ENCODE measurements at regions not wholly inside any gene's neighbourhood (a gene's known extent, or its start where the extent isn't known, plus 50 kb on each side); places are given as distances from the start of the nearest gene placed in this dataset.

- H3K4me1 ChIP-seq, result no peaks in the 10 kb centered on the region
- DNase-seq, result no peak
- ATAC-seq (ENCODE audit: low FRiP score in 2 of 2), result no peak
- WGBS, 2 donors, result 72 to 74% methylated on average over 4 of the region's 4 CpGs
- no peaks in the 10 kb centered on the region for H3K9me3 ChIP-seq
- no peak overlapping the region for H3K27ac ChIP-seq
- no peak overlapping the region for H3K4me3 ChIP-seq
- no peaks in the 10 kb centered on the region for H3K36me3 ChIP-seq
- no peaks in the 10 kb centered on the region for H3K27me3 ChIP-seq
- no peak for TF ChIP-seq POLR2A (IDR thresholded peaks at IDR 0.05)
- TF ChIP-seq EP300 (IDR thresholded peaks at IDR 0.05), result no peak
- no peak for TF ChIP-seq CTCF (IDR thresholded peaks at IDR 0.05)
- TF ChIP-seq POLR2AphosphoS5 (IDR thresholded peaks at IDR 0.05), result no peak
These were observed 509.3 kb upstream of the TENM4 start for GRCh38 chr11:79950172-79950571.

DNA sequence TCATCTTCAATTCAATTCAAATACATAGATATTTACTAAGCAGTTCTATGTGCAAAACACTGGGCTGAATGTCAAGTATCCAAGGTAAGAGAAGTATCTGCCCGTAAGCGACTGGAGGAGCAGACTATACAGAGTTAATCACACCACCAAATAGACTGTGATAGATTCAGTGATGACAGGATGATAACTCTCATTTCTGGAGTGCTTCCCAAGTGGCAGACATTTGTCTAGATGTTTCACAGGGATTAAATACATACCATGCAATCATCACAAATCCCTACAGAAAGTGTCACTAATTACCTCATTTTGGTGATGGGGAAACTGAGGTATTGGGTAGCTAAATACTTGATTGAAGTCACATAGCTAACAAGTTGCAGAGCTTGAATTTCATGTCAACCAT lies 508.7 kb upstream of the TENM4 start:
- Histone ChIP-seq H3K4me1 (no peaks in the 10 kb centered on the region), H3K27ac (no peak overlapping the region), H3K27me3 (no peaks in the 10 kb centered on the region), H3K36me3 (no peaks in the 10 kb centered on the region), H3K4me3 (no peak overlapping the region), H3K9me3 (no peaks in the 10 kb centered on the region)
- TF ChIP-seq EP300 (IDR thresholded peaks at IDR 0.05) (no peak), POLR2A (IDR thresholded peaks at IDR 0.05) (no peak), CTCF (IDR thresholded peaks at IDR 0.05) (no peak), POLR2AphosphoS5 (IDR thresholded peaks at IDR 0.05) (no peak)
- WGBS, 2 donors, result 75 to 83% methylated on average over 2 of the region's 2 CpGs
- ATAC-seq (ENCODE audit: low FRiP score in 2 of 2) (no peak), DNase-seq (no peak)

DNA sequence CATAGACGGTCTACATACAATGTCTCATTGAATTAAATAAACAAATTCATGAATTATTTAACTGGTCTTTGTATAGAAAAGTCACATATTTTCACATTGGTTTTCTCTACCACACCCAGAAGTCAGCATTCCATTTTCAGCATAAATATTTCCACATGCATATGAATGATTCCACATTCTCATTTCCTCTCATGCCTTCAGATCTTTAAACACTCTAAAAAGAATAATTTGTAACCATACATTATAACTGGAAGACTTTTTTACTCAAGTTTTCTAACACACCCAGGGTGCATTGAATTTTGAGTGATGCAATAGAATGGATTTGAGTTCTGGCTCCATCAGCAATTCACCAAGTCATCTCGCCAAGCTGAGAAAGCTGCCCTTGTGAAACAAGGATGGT lies 501.8 kb upstream of the TENM4 start:
- no peak overlapping the region for H3K4me3 ChIP-seq
- H3K27me3 ChIP-seq, result no peaks in the 10 kb centered on the region
- H3K9me3 ChIP-seq, result no peaks in the 10 kb centered on the region
- H3K36me3 ChIP-seq, result no peaks in the 10 kb centered on the region
- DNase-seq, result no peak
- ATAC-seq (ENCODE audit: low FRiP score in 2 of 2), result no peak
- TF ChIP-seq POLR2A (IDR thresholded peaks at IDR 0.05) (no peak), EP300 (IDR thresholded peaks at IDR 0.05) (no peak), POLR2AphosphoS5 (IDR thresholded peaks at IDR 0.05) (no peak), CTCF (IDR thresholded peaks at IDR 0.05) (no peak)
- no peak overlapping the region for H3K27ac ChIP-seq
- 85 to 87% methylated on average over 2 of the region's 2 CpGs for WGBS, 2 donors
- H3K4me1 ChIP-seq, result no peaks in the 10 kb centered on the region

GRCh38 chr11:79942090-79942489 lies 501.3 kb upstream of the TENM4 start:
- Histone ChIP-seq H3K4me1 (no peaks in the 10 kb centered on the region), H3K36me3 (no peaks in the 10 kb centered on the region), H3K9me3 (no peaks in the 10 kb centered on the region), H3K27me3 (no peaks in the 10 kb centered on the region), H3K27ac (no peak overlapping the region), H3K4me3 (no peak overlapping the region)
- TF ChIP-seq POLR2A (IDR thresholded peaks at IDR 0.05), result no peak
- no peak for TF ChIP-seq EP300 (IDR thresholded peaks at IDR 0.05)
- no peak for TF ChIP-seq POLR2AphosphoS5 (IDR thresholded peaks at IDR 0.05)
- TF ChIP-seq CTCF (IDR thresholded peaks at IDR 0.05), result no peak
- DNase-seq (no peak), ATAC-seq (ENCODE audit: low FRiP score in 2 of 2) (no peak)
- 74 to 84% methylated on average over 2 of the region's 2 CpGs for WGBS, 2 donors

DNA sequence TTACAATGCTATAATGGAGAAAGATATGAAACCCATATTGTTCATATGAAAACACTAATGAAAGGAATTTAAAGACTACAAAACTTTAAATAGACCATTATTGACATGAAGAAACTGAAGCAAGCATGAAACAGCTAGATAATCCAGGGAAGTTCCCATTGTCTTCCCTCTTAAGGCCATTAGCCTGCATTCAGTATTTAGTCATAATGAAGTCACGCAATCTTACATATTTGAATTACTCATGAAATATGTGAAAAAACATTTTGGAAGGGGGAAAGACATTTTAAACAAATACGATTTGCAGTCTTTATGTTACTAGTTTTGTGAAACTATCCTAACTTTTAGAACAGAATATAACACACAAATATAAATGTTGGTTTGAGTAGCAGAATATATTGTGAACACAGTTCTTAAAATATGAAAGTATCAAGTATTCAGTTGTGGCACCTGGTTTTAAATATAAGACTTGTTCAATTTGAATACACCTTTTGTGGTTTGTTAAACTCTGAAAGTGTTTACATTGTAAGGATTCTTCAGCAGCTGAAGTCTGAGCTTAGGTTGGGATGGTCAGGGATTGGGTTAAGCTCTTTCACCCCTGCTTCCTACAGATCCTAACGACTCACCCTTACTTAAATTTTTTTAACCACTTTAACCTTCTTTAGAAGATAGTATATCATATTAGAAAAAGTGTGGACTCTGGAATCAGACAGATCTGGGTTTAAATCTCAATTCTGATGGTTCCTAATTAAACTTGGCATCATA lies 500.3 kb upstream of the TENM4 start:
- H3K27me3 ChIP-seq, result no peaks in the 10 kb centered on the region
- TF ChIP-seq CTCF (IDR thresholded peaks at IDR 0.05), result no peak
- no peaks in the 10 kb centered on the region for H3K36me3 ChIP-seq
- no peak for DNase-seq
- H3K9me3 ChIP-seq, result no peaks in the 10 kb centered on the region
- no peaks in the 10 kb centered on the region for H3K4me1 ChIP-seq
- WGBS, 2 donors, result 69 to 70% methylated on average over 3 of the region's 3 CpGs
- H3K27ac ChIP-seq, result no peak overlapping the region
- no peak overlapping the region for H3K4me3 ChIP-seq
- ATAC-seq (ENCODE audit: low FRiP score in 2 of 2), result no peak
